ENCODE measurements at regions not wholly inside any gene's neighbourhood (a gene's known extent, or its start where the extent isn't known, plus 50 kb on each side); places are given as distances from the start of the nearest gene placed in this dataset.
"Not testable (repeated sequence)": the region's sequence is repeated elsewhere in the genome, so short reads cannot be mapped to it uniquely, and the experiment has no call there.

- no peak for DNase-seq
These were observed 733.0 kb upstream of the SOX11 start for GRCh38 chr2:4959219-4959618.

GRCh38 chr2:4962419-4962818 lies 729.8 kb upstream of the SOX11 start:
- DNase-seq = no peak

GRCh38 chr2:4963106-4963505 lies 729.1 kb upstream of the SOX11 start:
- DNase-seq = no peak

- DNase-seq = no peak
These were observed 728.1 kb upstream of the SOX11 start for GRCh38 chr2:4964001-4964540.

GRCh38 chr2:4964579-4964978 lies 727.6 kb upstream of the SOX11 start:
- no peak for DNase-seq

GRCh38 chr2:4965556-4966320 lies 726.4 kb upstream of the SOX11 start:
- no peak for DNase-seq

- DNase-seq = no peak
These were observed 725.0 kb upstream of the SOX11 start for GRCh38 chr2:4967206-4967605.

GRCh38 chr2:4972472-4972871 lies 719.7 kb upstream of the SOX11 start:
- no peak for DNase-seq

GRCh38 chr2:4973354-4973753 lies 718.8 kb upstream of the SOX11 start:
- DNase-seq = no peak

- no peak for DNase-seq
These were observed 718.2 kb upstream of the SOX11 start for GRCh38 chr2:4973973-4974372.

- no peak for DNase-seq
These were observed 715.8 kb upstream of the SOX11 start for GRCh38 chr2:4976407-4976806.

- no peak for DNase-seq
These were observed 713.1 kb upstream of the SOX11 start for GRCh38 chr2:4979111-4979510.

- DNase-seq = no peak
These were observed 711.2 kb upstream of the SOX11 start for GRCh38 chr2:4980995-4981394.

GRCh38 chr2:4981802-4982409 lies 710.3 kb upstream of the SOX11 start:
- no peak for DNase-seq

- DNase-seq = not testable (repeated sequence)
These were observed 703.7 kb upstream of the SOX11 start for GRCh38 chr2:4988444-4988843.

GRCh38 chr2:4992226-4992625 lies 700.0 kb upstream of the SOX11 start:
- DNase-seq = no peak

GRCh38 chr2:4995466-4995865 lies 696.7 kb upstream of the SOX11 start:
- no peak for DNase-seq

- no peak for DNase-seq
These were observed 684.6 kb upstream of the SOX11 start for GRCh38 chr2:5007596-5007995.

- no peak for DNase-seq
These were observed 672.9 kb upstream of the SOX11 start for GRCh38 chr2:5019324-5019723.

GRCh38 chr2:5020116-5020875 lies 671.9 kb upstream of the SOX11 start:
- no peak for DNase-seq

- no peak for DNase-seq
These were observed 671.0 kb upstream of the SOX11 start for GRCh38 chr2:5021136-5021535.

GRCh38 chr2:5022061-5022460 lies 670.1 kb upstream of the SOX11 start:
- DNase-seq = no peak

- DNase-seq = not testable (repeated sequence)
These were observed 669.2 kb upstream of the SOX11 start for GRCh38 chr2:5022708-5023635.

Data from activated naive CD4-positive, alpha-beta T cell (primary cell).